ENCODE measurements at regions not wholly inside any gene's neighbourhood (a gene's known extent, or its start where the extent isn't known, plus 50 kb on each side); places are given as distances from the start of the nearest gene placed in this dataset.

- no peaks in the 10 kb centered on the region for H3K36me3 Mint-ChIP-seq (ENCODE audit: insufficient read depth, unreplicated experiment)
- BruUV-seq (replicated peaks), result no TSS peak
- ChIA-PET CTCF (interaction anchor here (0.6 kb wide), 1 partner anchor 352 kb away, joined by 3 read pairs; no protein-coding TSS in a partner anchor), POLR2A (no interaction called here)
- H3K27me3 Mint-ChIP-seq (ENCODE audit: insufficient read depth, unreplicated experiment), result no peaks in the 10 kb centered on the region
- TF ChIP-seq CTCF (IDR thresholded peaks at IDR 0.05; ENCODE audit: unreplicated experiment), result no peak
- H3K4me3 Mint-ChIP-seq (ENCODE audit: unreplicated experiment), result no peak overlapping the region
- H3K27ac Mint-ChIP-seq (ENCODE audit: low read depth, unreplicated experiment), result no peak overlapping the region
- intact Hi-C loops (cut with micrococcal nuclease), result no loop called here
- H3K9me3 Mint-ChIP-seq (ENCODE audit: unreplicated experiment), result no peaks in the 10 kb centered on the region
- DNase-seq (ENCODE audit: unreplicated experiment), result no peak
- peaks cover 6% of the 10 kb centered on the region for H3K4me1 Mint-ChIP-seq (ENCODE audit: insufficient read depth, unreplicated experiment)
Measured at GRCh38 chr6:79410806-79411205, 126.4 kb downstream of the LCA5 start.

DNA sequence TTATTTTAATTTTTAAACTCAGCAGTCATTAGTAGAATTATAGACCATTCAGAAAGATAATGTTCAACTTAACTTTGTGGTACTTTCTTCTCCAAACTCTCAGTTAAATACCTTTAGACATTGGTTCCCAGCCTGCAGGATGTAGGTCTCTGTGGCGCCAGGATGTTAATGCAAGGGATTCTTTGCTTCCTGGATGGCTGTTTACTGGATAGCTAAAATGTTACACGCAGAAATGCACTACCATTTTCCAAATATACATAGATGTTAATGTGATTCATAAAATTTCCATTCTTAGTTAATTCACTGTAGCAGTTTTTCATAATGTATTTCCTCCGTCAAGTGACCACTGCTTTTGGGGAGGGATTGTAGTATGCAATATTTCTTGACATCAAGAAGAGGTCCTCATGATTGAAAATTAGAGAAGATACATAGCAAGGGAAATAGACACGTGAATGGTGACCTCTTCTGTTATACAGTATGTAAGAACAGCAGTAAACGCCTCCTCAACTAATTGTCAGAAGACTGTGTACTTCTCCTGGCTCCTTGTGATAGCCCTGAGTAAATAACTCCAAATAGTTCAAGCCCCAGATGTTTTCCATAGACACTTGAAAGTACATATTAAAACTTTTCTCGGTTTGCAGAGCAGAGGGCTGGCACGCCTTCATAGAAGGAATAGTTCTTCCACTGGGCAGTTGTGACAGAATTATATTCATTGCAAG is 128.8 kb downstream of the LCA5 start:
- no peaks in the 10 kb centered on the region for H3K27me3 Mint-ChIP-seq (ENCODE audit: insufficient read depth, unreplicated experiment)
- no peaks in the 10 kb centered on the region for H3K36me3 Mint-ChIP-seq (ENCODE audit: insufficient read depth, unreplicated experiment)
- H3K4me1 Mint-ChIP-seq (ENCODE audit: insufficient read depth, unreplicated experiment), result peaks cover 3% of the 10 kb centered on the region
- ChIA-PET POLR2A (no interaction called here), CTCF (no interaction called here)
- H3K9me3 Mint-ChIP-seq (ENCODE audit: unreplicated experiment), result no peaks in the 10 kb centered on the region
- no peak overlapping the region for H3K27ac Mint-ChIP-seq (ENCODE audit: low read depth, unreplicated experiment)
- H3K4me3 Mint-ChIP-seq (ENCODE audit: unreplicated experiment), result no peak overlapping the region
- TF ChIP-seq CTCF (IDR thresholded peaks at IDR 0.05; ENCODE audit: unreplicated experiment), result no peak
- no peak for DNase-seq (ENCODE audit: unreplicated experiment)
- BruUV-seq (replicated peaks), result no TSS peak
- intact Hi-C loops (cut with micrococcal nuclease), result no loop called here

- Mint-ChIP-seq H3K4me3 (ENCODE audit: unreplicated experiment) (no peak overlapping the region), H3K36me3 (ENCODE audit: insufficient read depth, unreplicated experiment) (no peaks in the 10 kb centered on the region), H3K4me1 (ENCODE audit: insufficient read depth, unreplicated experiment) (no peaks in the 10 kb centered on the region), H3K27ac (ENCODE audit: low read depth, unreplicated experiment) (no peak overlapping the region), H3K27me3 (ENCODE audit: insufficient read depth, unreplicated experiment) (no peaks in the 10 kb centered on the region), H3K9me3 (ENCODE audit: unreplicated experiment) (no peaks in the 10 kb centered on the region)
- DNase-seq (ENCODE audit: unreplicated experiment), result no peak
- intact Hi-C loops (cut with micrococcal nuclease), result no loop called here
- ChIA-PET CTCF (interaction anchor here (0.7 to 1.4 kb wide), 3 partner anchors 9 to 171 kb away, joined by 3 to 6 read pairs (median 3); no protein-coding TSS in a partner anchor), POLR2A (interaction anchor here (0.9 kb wide), 1 partner anchor 10 kb away, joined by 3 read pairs; no protein-coding TSS in a partner anchor)
- no TSS peak for BruUV-seq (replicated peaks)
- TF ChIP-seq CTCF (IDR thresholded peaks at IDR 0.05; ENCODE audit: unreplicated experiment), result no peak
Measured at GRCh38 chr6:79404677-79405076, 132.6 kb downstream of the LCA5 start.

DNA sequence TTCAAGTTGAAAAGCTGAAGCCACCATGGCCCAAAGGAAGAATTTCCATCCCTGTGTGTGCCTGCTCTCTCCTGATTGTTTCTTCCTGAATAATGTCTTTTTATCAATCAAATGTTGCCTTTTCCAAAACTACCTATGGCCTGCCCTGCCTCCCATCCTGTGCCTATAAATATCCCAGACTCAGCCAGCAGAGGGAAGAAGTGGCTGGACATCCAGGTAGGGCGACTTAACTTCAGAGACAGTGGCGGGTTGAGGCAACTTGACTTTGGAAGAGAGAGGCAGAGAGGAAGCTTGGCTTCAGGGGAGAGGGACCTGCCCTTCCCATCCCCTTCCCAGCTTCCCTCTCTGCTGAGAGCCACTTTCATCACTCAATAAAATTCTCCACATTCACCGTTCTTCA is 133.0 kb downstream of the LCA5 start:
- Mint-ChIP-seq H3K27me3 (ENCODE audit: insufficient read depth, unreplicated experiment) (no peaks in the 10 kb centered on the region), H3K4me3 (ENCODE audit: unreplicated experiment) (no peak overlapping the region), H3K9me3 (ENCODE audit: unreplicated experiment) (no peaks in the 10 kb centered on the region), H3K4me1 (ENCODE audit: insufficient read depth, unreplicated experiment) (no peaks in the 10 kb centered on the region), H3K27ac (ENCODE audit: low read depth, unreplicated experiment) (no peak overlapping the region), H3K36me3 (ENCODE audit: insufficient read depth, unreplicated experiment) (no peaks in the 10 kb centered on the region)
- ChIA-PET CTCF (interaction anchor here (0.9 to 1.4 kb wide), 3 partner anchors 9 to 171 kb away, joined by 3 to 6 read pairs (median 3); no protein-coding TSS in a partner anchor), POLR2A (interaction anchor here (0.9 kb wide), 1 partner anchor 11 kb away, joined by 3 read pairs; no protein-coding TSS in a partner anchor)
- no peak for DNase-seq (ENCODE audit: unreplicated experiment)
- no TSS peak for BruUV-seq (replicated peaks)
- no peak for TF ChIP-seq CTCF (IDR thresholded peaks at IDR 0.05; ENCODE audit: unreplicated experiment)
- intact Hi-C loops (cut with micrococcal nuclease), result no loop called here
